ENCODE measurements at regions not wholly inside any gene's neighbourhood (a gene's known extent, or its start where the extent isn't known, plus 50 kb on each side); places are given as distances from the start of the nearest gene placed in this dataset.
A peak's percentile ranks its signal among the peaks of the same experiment; 100 is the strongest.

DNA sequence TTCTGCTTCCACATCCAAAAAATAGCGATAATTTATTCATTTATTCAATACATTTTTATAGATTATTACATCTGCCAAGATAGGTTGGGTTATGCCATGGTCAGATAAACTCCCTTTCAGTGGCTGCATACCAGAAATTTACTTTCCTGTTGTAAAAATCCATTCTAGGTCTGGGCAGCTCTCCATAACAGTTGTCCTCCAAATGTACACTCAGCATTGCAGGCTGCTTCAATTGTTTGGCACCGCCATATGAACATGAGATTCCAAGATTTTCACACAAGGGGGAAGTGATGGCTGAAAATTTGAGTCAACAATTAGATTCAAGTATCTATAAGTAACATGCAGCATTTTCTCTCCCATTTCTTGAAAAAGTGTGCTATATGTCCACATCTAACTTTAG lies 568.7 kb downstream of the ETV1 start:
- no peak overlapping the region for H3K4me2 ChIP-seq (ENCODE audit: low read depth, low read length, poor library complexity, severe bottlenecking)

DNA sequence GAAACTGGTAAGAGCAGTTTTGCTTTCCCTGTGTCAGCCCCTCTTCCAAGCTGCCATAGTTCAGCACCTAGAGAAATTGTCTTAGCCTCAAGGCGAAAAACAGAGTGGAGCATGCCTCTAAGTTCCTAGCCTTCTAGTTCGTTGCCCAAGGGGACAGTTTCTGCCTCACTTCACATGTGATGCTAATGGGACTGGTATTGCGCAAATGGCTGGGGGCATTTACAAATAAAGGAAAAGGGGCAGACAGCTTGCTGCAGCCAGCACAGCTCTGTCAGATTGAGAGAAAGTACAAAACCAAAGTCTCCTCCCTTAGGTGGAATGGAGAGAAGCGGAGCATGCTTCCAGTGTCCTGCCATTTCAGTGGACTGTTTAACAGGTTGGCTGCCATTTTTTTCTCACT lies 567.7 kb downstream of the ETV1 start:
- Histone ChIP-seq H3K9me3 (ENCODE audit: low read length) (peaks cover 40% of the 10 kb centered on the region), H3K36me3 (ENCODE audit: insufficient read depth, low read length) (peaks cover 22% of the 10 kb centered on the region), H4K20me1 (ENCODE audit: insufficient read depth, low read depth, low read length) (no peaks in the 10 kb centered on the region), H3K9me2 (replicated peaks; ENCODE audit: insufficient read depth, low read length) (no peaks in the 10 kb centered on the region), H3K27me3 (ENCODE audit: low read length) (no peaks in the 10 kb centered on the region), H3K9ac (ENCODE audit: low read length) (no peak overlapping the region), H2AFZ (ENCODE audit: low read length) (peak overlapping the region; percentile 75; the same call in 1 of the 2 replicates), H3K27ac (ENCODE audit: low read length) (no peak overlapping the region), H3K4me2 (ENCODE audit: low read depth, low read length, poor library complexity, severe bottlenecking) (no peak overlapping the region), H3K79me2 (ENCODE audit: low read length) (no peaks in the 10 kb centered on the region), H3K4me1 (ENCODE audit: low read length) (no peaks in the 10 kb centered on the region; the same call in 1 of the 2 replicates), H3K4me3 (ENCODE audit: low read length) (0 out of 2 replicates have a peak overlapping the region, but pooled peaks have one; percentile 8)
- DNase-seq = no peak

More for the DNA sequence above, 568.7 kb downstream of the ETV1 start:
- Histone ChIP-seq H3K9me3 (ENCODE audit: low read length) (peaks cover 42% of the 10 kb centered on the region), H3K4me3 (ENCODE audit: low read length) (0 out of 2 replicates have a peak overlapping the region, but pooled peaks have one; percentile 2), H3K27me3 (ENCODE audit: low read length) (no peaks in the 10 kb centered on the region), H3K9me2 (replicated peaks; ENCODE audit: insufficient read depth, low read length) (no peaks in the 10 kb centered on the region), H3K79me2 (ENCODE audit: low read length) (no peaks in the 10 kb centered on the region), H3K36me3 (ENCODE audit: insufficient read depth, low read length) (peaks cover 22% of the 10 kb centered on the region), H3K27ac (ENCODE audit: low read length) (no peak overlapping the region), H3K9ac (ENCODE audit: low read length) (no peak overlapping the region), H4K20me1 (ENCODE audit: insufficient read depth, low read depth, low read length) (no peaks in the 10 kb centered on the region), H2AFZ (ENCODE audit: low read length) (peak overlapping the region; percentile 58; the same call in 1 of the 2 replicates), H3K4me1 (ENCODE audit: low read length) (peaks cover 9% of the 10 kb centered on the region)
- DNase-seq = no peak

GRCh38 chr7:13433946-13434345 lies 555.5 kb downstream of the ETV1 start:
- no peak for DNase-seq
- H4K20me1 ChIP-seq (ENCODE audit: insufficient read depth, low read depth, low read length) = no peaks in the 10 kb centered on the region
- H3K4me1 ChIP-seq (ENCODE audit: low read length) = peaks cover 62% of the 10 kb centered on the region
- H3K4me2 ChIP-seq (ENCODE audit: low read depth, low read length, poor library complexity, severe bottlenecking) = no peak overlapping the region
- no peak overlapping the region for H3K4me3 ChIP-seq (ENCODE audit: low read length)
- H2AFZ ChIP-seq (ENCODE audit: low read length) = peak overlapping the region; percentile 47
- peaks cover 4% of the 10 kb centered on the region; the same call in 1 of the 2 replicates for H3K36me3 ChIP-seq (ENCODE audit: insufficient read depth, low read length)
- H3K79me2 ChIP-seq (ENCODE audit: low read length) = no peaks in the 10 kb centered on the region
- H3K27me3 ChIP-seq (ENCODE audit: low read length) = no peaks in the 10 kb centered on the region
- no peak overlapping the region for H3K9ac ChIP-seq (ENCODE audit: low read length)
- H3K27ac ChIP-seq (ENCODE audit: low read length) = no peak overlapping the region
- H3K9me2 ChIP-seq (replicated peaks; ENCODE audit: insufficient read depth, low read length) = no peaks in the 10 kb centered on the region
- no peaks in the 10 kb centered on the region for H3K9me3 ChIP-seq (ENCODE audit: low read length)

GRCh38 chr7:13442226-13442625 lies 547.2 kb downstream of the ETV1 start:
- no peak for DNase-seq
- no peaks in the 10 kb centered on the region for H3K9me2 ChIP-seq (replicated peaks; ENCODE audit: insufficient read depth, low read length)
- H3K9ac ChIP-seq (ENCODE audit: low read length) = no peak overlapping the region
- H3K4me3 ChIP-seq (ENCODE audit: low read length) = no peak overlapping the region
- H2AFZ ChIP-seq (ENCODE audit: low read length) = peak overlapping the region; percentile 88; the same call in 1 of the 2 replicates
- no peaks in the 10 kb centered on the region for H3K9me3 ChIP-seq (ENCODE audit: low read length)
- peaks cover 4% of the 10 kb centered on the region; the same call in 1 of the 2 replicates for H3K36me3 ChIP-seq (ENCODE audit: insufficient read depth, low read length)
- no peaks in the 10 kb centered on the region for H3K79me2 ChIP-seq (ENCODE audit: low read length)
- no peaks in the 10 kb centered on the region for H3K27me3 ChIP-seq (ENCODE audit: low read length)
- peak overlapping the region; percentile 75 for H3K27ac ChIP-seq (ENCODE audit: low read length)
- no peaks in the 10 kb centered on the region for H4K20me1 ChIP-seq (ENCODE audit: insufficient read depth, low read depth, low read length)
- H3K4me2 ChIP-seq (ENCODE audit: low read depth, low read length, poor library complexity, severe bottlenecking) = no peak overlapping the region
- H3K4me1 ChIP-seq (ENCODE audit: low read length) = peaks cover 61% of the 10 kb centered on the region

GRCh38 chr7:13447637-13448036 lies 541.8 kb downstream of the ETV1 start:
- Histone ChIP-seq H3K9me2 (replicated peaks; ENCODE audit: insufficient read depth, low read length) (no peaks in the 10 kb centered on the region), H3K9ac (ENCODE audit: low read length) (no peak overlapping the region), H3K36me3 (ENCODE audit: insufficient read depth, low read length) (no peaks in the 10 kb centered on the region; the same call in 1 of the 2 replicates), H4K20me1 (ENCODE audit: insufficient read depth, low read depth, low read length) (no peaks in the 10 kb centered on the region), H3K9me3 (ENCODE audit: low read length) (no peaks in the 10 kb centered on the region), H2AFZ (ENCODE audit: low read length) (peak overlapping the region; percentile 54), H3K27ac (ENCODE audit: low read length) (peak overlapping the region; percentile 75), H3K4me1 (ENCODE audit: low read length) (peaks cover 55% of the 10 kb centered on the region), H3K27me3 (ENCODE audit: low read length) (no peaks in the 10 kb centered on the region), H3K4me3 (ENCODE audit: low read length) (no peak overlapping the region), H3K4me2 (ENCODE audit: low read depth, low read length, poor library complexity, severe bottlenecking) (no peak overlapping the region), H3K79me2 (ENCODE audit: low read length) (no peaks in the 10 kb centered on the region)
- DNase-seq = no peak

GRCh38 chr7:13448243-13448642 lies 541.2 kb downstream of the ETV1 start:
- H3K79me2 ChIP-seq (ENCODE audit: low read length) = no peaks in the 10 kb centered on the region
- H3K36me3 ChIP-seq (ENCODE audit: insufficient read depth, low read length) = no peaks in the 10 kb centered on the region
- peaks cover 50% of the 10 kb centered on the region for H3K4me1 ChIP-seq (ENCODE audit: low read length)
- H3K9me3 ChIP-seq (ENCODE audit: low read length) = no peaks in the 10 kb centered on the region
- H3K4me2 ChIP-seq (ENCODE audit: low read depth, low read length, poor library complexity, severe bottlenecking) = no peak overlapping the region
- H3K9ac ChIP-seq (ENCODE audit: low read length) = no peak overlapping the region
- DNase-seq = peak; percentile 86
- no peaks in the 10 kb centered on the region for H3K27me3 ChIP-seq (ENCODE audit: low read length)
- peak overlapping the region; percentile 75 for H3K27ac ChIP-seq (ENCODE audit: low read length)
- peak overlapping the region; percentile 54 for H2AFZ ChIP-seq (ENCODE audit: low read length)
- H3K9me2 ChIP-seq (replicated peaks; ENCODE audit: insufficient read depth, low read length) = no peaks in the 10 kb centered on the region
- no peak overlapping the region for H3K4me3 ChIP-seq (ENCODE audit: low read length)
- no peaks in the 10 kb centered on the region for H4K20me1 ChIP-seq (ENCODE audit: insufficient read depth, low read depth, low read length)

DNA sequence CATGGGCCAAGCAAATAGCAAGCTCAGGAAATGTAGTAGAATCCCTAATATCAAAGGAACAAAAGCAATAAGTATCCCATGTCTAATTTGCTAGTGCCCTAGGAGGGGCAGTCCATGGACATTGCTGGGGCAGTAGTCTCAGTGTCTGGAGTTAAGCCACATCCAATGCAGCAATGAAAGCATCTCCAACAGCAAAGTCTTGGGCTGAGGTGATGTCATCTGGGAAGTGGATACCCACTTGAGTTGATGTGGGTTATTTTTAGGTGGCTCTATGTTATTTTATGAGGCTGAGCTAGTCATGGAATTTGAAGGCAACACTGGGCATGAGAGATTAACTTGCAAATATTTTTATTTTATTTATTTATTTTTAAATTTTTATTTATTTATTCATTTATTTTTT lies 540.0 kb downstream of the ETV1 start:
- peak overlapping the region; percentile 75; the same call in 1 of the 2 replicates for H3K27ac ChIP-seq (ENCODE audit: low read length)
- H2AFZ ChIP-seq (ENCODE audit: low read length) = no peak overlapping the region; the same call in 1 of the 2 replicates
- H3K36me3 ChIP-seq (ENCODE audit: insufficient read depth, low read length) = no peaks in the 10 kb centered on the region
- H3K9me2 ChIP-seq (replicated peaks; ENCODE audit: insufficient read depth, low read length) = no peaks in the 10 kb centered on the region
- H3K4me1 ChIP-seq (ENCODE audit: low read length) = peaks cover 47% of the 10 kb centered on the region
- no peak overlapping the region for H3K9ac ChIP-seq (ENCODE audit: low read length)
- H3K9me3 ChIP-seq (ENCODE audit: low read length) = no peaks in the 10 kb centered on the region
- no peaks in the 10 kb centered on the region for H3K79me2 ChIP-seq (ENCODE audit: low read length)
- no peak overlapping the region for H3K4me2 ChIP-seq (ENCODE audit: low read depth, low read length, poor library complexity, severe bottlenecking)
- H3K27me3 ChIP-seq (ENCODE audit: low read length) = no peaks in the 10 kb centered on the region
- no peaks in the 10 kb centered on the region for H4K20me1 ChIP-seq (ENCODE audit: insufficient read depth, low read depth, low read length)
- no peak for DNase-seq
- no peak overlapping the region for H3K4me3 ChIP-seq (ENCODE audit: low read length)

DNA sequence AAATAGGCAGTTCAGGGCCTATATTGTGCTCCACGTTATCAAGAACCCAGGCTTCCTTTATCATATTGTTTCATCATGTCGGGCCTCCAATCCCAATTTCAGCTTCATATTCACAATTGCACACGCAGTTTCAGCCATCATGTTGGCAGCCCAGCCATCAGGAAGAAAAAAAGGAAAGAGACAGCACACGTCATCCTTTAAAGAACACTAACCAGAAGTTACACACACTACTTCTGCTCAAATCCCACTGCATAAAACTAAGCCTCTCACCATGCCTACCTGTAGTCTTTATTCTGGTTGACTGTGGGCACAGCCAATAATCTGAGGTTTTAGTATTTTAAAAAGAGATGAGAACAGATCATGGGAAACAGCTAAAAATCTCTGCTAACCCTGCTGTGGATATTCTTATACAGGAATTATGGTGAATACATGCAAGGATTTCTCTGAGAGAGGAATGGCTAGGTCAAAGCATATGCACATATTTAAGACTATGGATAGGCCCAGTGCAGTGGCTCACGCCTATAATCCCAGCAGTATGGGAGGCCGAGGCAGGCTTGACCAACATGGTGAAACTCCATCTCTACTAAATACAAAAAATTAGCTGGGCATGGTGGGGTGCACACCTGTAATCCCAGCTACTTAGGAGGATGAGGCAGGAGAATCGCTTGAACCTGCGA lies 534.4 kb downstream of the ETV1 start:
- no peaks in the 10 kb centered on the region for H3K9me3 ChIP-seq (ENCODE audit: low read length)
- no peak overlapping the region for H3K4me3 ChIP-seq (ENCODE audit: low read length)
- no peak for DNase-seq
- no peaks in the 10 kb centered on the region for H3K79me2 ChIP-seq (ENCODE audit: low read length)
- no peak overlapping the region for H3K9ac ChIP-seq (ENCODE audit: low read length)
- peaks cover 47% of the 10 kb centered on the region for H3K4me1 ChIP-seq (ENCODE audit: low read length)
- peak overlapping the region; percentile 99 for H3K27ac ChIP-seq (ENCODE audit: low read length)
- H3K27me3 ChIP-seq (ENCODE audit: low read length) = no peaks in the 10 kb centered on the region
- H2AFZ ChIP-seq (ENCODE audit: low read length) = peak overlapping the region; percentile 72
- no peaks in the 10 kb centered on the region for H4K20me1 ChIP-seq (ENCODE audit: insufficient read depth, low read depth, low read length)
- H3K36me3 ChIP-seq (ENCODE audit: insufficient read depth, low read length) = 0 out of 2 replicates have a peak, but pooled peaks cover 3% of the 10 kb centered on the region
- no peak overlapping the region for H3K4me2 ChIP-seq (ENCODE audit: low read depth, low read length, poor library complexity, severe bottlenecking)
- no peaks in the 10 kb centered on the region for H3K9me2 ChIP-seq (replicated peaks; ENCODE audit: insufficient read depth, low read length)
